ENCODE measurements at regions not wholly inside any gene's neighbourhood (a gene's known extent, or its start where the extent isn't known, plus 50 kb on each side); places are given as distances from the start of the nearest gene placed in this dataset.

DNA sequence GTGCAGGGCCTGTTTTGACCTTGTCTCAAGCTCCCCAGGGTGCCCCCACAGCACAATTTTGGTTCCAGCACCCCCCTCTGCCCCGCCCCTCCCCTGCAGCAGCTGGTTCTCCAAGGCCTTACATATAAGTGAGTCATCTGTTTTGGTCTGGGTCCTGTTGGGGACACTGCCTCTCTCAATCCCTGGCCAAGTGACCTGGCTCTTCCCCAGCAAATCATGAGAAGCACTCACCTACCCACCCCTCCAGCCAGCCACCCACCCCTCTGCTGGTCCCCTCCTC, 90.5 kb downstream of the INHBB start:
- DNase-seq, result no peak
- Mint-ChIP-seq H3K27me3 (ENCODE audit: low read depth, poor library complexity) (peaks cover 82% of the 10 kb centered on the region), H3K27ac (no peak overlapping the region), H3K36me3 (ENCODE audit: low read depth) (no peaks in the 10 kb centered on the region), H3K4me3 (no peak overlapping the region), H3K9me3 (no peaks in the 10 kb centered on the region), H3K4me1 (peaks cover 17% of the 10 kb centered on the region)
- TF ChIP-seq, protein P1, sequence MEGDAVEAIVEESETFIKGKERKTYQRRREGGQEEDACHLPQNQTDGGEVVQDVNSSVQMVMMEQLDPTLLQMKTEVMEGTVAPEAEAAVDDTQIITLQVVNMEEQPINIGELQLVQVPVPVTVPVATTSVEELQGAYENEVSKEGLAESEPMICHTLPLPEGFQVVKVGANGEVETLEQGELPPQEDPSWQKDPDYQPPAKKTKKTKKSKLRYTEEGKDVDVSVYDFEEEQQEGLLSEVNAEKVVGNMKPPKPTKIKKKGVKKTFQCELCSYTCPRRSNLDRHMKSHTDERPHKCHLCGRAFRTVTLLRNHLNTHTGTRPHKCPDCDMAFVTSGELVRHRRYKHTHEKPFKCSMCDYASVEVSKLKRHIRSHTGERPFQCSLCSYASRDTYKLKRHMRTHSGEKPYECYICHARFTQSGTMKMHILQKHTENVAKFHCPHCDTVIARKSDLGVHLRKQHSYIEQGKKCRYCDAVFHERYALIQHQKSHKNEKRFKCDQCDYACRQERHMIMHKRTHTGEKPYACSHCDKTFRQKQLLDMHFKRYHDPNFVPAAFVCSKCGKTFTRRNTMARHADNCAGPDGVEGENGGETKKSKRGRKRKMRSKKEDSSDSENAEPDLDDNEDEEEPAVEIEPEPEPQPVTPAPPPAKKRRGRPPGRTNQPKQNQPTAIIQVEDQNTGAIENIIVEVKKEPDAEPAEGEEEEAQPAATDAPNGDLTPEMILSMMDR (IDR thresholded peaks at IDR 0.05), result no peak

DNA sequence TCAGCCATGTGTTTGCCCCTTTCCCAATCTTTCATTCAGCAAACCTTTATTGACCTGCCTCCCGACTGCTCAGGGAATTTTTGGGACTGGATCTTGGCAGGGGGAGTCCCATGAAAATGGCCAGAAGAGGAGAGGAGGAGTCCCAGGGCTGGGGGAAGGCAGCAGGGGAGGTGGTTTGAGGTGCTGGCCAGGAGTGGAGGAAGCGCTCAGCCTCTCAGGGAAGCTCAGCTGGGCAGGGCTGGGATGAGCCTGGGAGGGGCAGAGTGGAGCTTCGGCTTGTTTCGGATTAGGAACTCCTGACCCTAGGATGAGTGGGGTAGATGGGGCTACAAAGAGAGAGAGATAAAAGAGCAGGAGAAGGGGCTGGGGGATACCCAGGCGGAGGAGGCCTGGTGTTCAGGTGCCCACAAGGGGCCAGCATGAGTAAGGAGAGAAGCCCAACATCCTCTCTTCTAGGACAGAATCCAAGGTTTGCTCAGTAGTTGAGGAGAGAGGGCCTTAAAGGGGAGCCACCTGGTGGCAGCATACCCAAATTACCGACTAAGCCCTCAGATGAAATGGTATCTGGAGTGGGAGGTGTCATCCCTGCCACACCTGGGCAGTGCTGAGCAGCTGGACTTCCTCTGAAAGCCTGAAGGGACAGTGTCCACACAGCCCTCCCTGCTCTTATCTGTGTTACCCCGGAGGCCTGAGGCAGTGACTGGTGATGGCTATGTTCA, 91.1 kb downstream of the INHBB start:
- peaks cover 23% of the 10 kb centered on the region for H3K4me1 Mint-ChIP-seq
- H3K27ac Mint-ChIP-seq, result no peak overlapping the region
- peak; percentile 37 for DNase-seq
- TF ChIP-seq, protein P1 (IDR thresholded peaks at IDR 0.05), result peak; percentile 47
- H3K9me3 Mint-ChIP-seq, result no peaks in the 10 kb centered on the region
- H3K4me3 Mint-ChIP-seq, result no peak overlapping the region
- no peaks in the 10 kb centered on the region for H3K36me3 Mint-ChIP-seq (ENCODE audit: low read depth)
- peaks cover 88% of the 10 kb centered on the region for H3K27me3 Mint-ChIP-seq (ENCODE audit: low read depth, poor library complexity)

DNA sequence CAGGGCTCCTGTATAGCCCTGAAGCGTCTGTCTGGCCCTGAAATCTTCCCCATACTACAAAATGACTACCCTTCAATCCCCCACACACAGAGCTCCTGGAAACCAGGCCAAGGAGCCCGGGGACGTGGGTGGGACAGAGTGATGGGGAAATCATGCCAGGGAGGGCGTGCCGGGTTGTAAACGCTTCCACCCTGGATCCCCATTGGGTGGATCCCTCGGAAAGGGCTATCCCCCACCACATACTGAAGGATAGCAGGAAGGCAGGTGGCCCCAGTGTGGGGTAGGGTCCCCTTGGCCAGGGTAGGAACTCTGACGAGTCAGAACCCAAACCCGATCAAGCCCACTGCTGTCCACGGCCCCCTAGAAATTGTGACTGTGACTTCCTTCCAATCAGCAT, 91.7 kb downstream of the INHBB start:
- Mint-ChIP-seq H3K27ac (no peak overlapping the region), H3K9me3 (no peaks in the 10 kb centered on the region), H3K36me3 (ENCODE audit: low read depth) (no peaks in the 10 kb centered on the region), H3K4me3 (no peak overlapping the region), H3K4me1 (peaks cover 28% of the 10 kb centered on the region), H3K27me3 (ENCODE audit: low read depth, poor library complexity) (peaks cover 93% of the 10 kb centered on the region)
- DNase-seq, result no peak
- TF ChIP-seq, protein P1 (IDR thresholded peaks at IDR 0.05), result no peak

DNA sequence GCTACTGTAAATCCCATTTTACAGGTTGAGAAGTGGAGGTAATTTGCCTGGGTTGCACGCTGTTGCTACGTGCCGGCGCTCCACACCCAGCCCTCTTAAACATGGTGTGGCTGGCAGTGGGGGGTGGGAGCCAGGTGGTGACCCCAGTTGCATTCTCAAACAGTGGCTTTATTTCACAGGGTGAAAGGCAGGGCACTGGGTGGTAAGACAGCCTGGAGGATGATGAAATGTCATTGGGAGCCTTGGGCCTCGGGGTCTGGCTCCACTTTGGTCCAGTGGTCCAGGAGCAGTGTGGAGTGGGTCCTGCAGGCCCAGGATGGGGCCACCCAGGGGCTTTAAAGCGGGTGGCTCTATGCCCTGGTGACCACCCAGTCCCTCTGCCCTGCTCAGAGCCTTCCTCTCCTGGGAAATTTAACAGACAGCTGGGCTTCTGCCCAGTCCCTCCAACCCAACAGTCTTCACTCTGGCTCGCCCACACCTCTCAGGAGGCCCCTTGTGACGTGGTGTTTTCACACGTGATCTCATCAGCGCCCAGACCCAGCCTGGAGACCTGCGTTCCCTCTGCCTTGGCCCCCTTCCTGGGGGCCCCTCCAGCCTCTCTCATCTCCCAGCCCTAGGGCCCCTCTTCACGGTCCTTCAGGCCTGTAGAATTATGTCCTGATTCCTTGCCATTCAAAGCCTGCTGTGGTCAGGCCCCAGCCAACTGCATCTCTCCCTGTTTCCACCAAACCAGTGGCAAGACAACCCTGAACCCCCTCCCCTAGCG, 92.5 kb downstream of the INHBB start:
- Mint-ChIP-seq H3K36me3 (ENCODE audit: low read depth) (no peaks in the 10 kb centered on the region), H3K27me3 (ENCODE audit: low read depth, poor library complexity) (peaks cover 95% of the 10 kb centered on the region), H3K4me3 (no peak overlapping the region), H3K4me1 (peaks cover 30% of the 10 kb centered on the region), H3K9me3 (no peaks in the 10 kb centered on the region), H3K27ac (no peak overlapping the region)
- TF ChIP-seq, protein P1 (IDR thresholded peaks at IDR 0.05), result no peak
- no peak for DNase-seq

DNA sequence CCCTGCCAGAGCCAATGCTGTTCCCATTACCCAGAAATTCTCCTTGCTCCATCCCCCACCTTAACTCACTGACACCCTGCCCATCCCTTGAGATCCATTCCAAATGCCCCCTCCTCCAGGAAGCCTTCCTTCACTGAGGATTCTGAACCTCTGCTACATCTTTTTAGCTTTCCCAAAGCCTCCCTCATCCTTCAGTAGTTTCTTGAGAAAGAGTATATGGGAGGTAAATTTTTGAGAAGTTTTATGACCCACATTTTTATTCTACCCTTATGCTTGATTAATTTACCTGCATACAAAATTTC, 93.1 kb downstream of the INHBB start:
- Mint-ChIP-seq H3K27ac (no peak overlapping the region), H3K4me1 (peaks cover 30% of the 10 kb centered on the region), H3K9me3 (no peaks in the 10 kb centered on the region), H3K27me3 (ENCODE audit: low read depth, poor library complexity) (peaks cover 96% of the 10 kb centered on the region), H3K4me3 (no peak overlapping the region), H3K36me3 (ENCODE audit: low read depth) (no peaks in the 10 kb centered on the region)
- no peak for DNase-seq
- TF ChIP-seq, protein P1 (IDR thresholded peaks at IDR 0.05), result no peak
